Peyer's patch (tissue), 4 donors: ENCODE measurements at regions not wholly inside any gene's neighbourhood (a gene's known extent, or its start where the extent isn't known, plus 50 kb on each side); places are given as distances from the start of the nearest gene placed in this dataset.
"Not testable (repeated sequence)": the region's sequence is repeated elsewhere in the genome, so short reads cannot be mapped to it uniquely, and the experiment has no call there.

ENCODE experiments used
- CTCF ChIP-seq, 6 experiments: fragments of 450-650 bp in 4 of 6; fragments of 200-600 bp in 2 of 6; sonication (generic) in 1 of 6; IDR thresholded peaks; one replicate each; pipeline ENCODE4 v1.5.1; 2017 to 2019; ENCODE audit warnings: antibody characterized with exemption in 6 of 6, mild to moderate bottlenecking in 3 of 6, moderate library complexity in 1 of 6
- POLR2A ChIP-seq, 2 donors: fragments of 450-650 bp; IDR thresholded peaks; one replicate each; pipeline ENCODE4 v1.5.1; 2017; ENCODE audit warnings: antibody characterized with exemption in 2 of 2, mild to moderate bottlenecking in 2 of 2, moderate library complexity in 2 of 2

- not testable (repeated sequence) for TF ChIP-seq CTCF, POLR2A (IDR thresholded peaks at IDR 0.05)
Observed at GRCh38 chr9:40951876-40952494, 176.5 kb downstream of the FOXD4L6 start.
